ENCODE measurements at regions not wholly inside any gene's neighbourhood (a gene's known extent, or its start where the extent isn't known, plus 50 kb on each side); places are given as distances from the start of the nearest gene placed in this dataset.

DNA sequence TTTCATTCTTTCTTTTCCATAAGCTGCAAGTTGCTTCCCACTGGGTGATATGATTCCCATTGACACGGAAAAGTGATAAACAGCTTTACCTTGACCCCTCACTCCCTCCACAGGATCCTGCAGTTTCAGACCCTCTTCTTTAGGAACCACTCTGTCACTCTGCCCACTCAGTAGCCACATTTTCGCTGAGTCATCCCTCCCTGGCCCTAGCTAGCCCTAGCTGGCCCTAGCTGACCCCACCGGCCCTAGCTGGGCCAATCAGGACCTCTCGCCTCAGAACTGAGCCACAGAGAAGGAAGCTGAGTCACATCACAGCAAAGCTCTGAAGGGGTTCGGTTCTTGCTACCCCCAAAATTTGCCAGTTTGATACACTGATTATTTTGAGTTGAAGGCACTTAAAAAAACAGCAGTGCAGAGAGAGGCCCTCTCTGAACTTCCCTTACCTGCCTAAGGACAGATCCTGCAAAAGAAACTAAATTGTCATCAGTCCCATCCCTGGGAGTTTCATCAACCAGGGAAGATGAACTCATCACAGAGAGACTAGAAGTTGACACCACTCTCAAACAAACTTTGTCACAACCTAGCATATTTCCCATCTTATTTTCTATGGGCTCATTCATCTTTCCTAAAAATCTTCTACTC, 233.5 kb upstream of the PROK2 start:
- Histone ChIP-seq H2AFZ (ENCODE audit: low read length) (no peak overlapping the region), H3K9me3 (ENCODE audit: control insufficient read depth, low read depth, low read length) (peaks cover 13% of the 10 kb centered on the region), H3K27ac (ENCODE audit: insufficient read length, low read depth, low read length) (no peak overlapping the region), H2AK5ac (ENCODE audit: insufficient read length, low read length) (no peak overlapping the region), H3K23ac (ENCODE audit: insufficient read length, low read depth, low read length) (no peak overlapping the region), H3K23me2 (ENCODE audit: insufficient read length, low read depth, low read length, poor library complexity, severe bottlenecking) (no peaks in the 10 kb centered on the region), H3K14ac (ENCODE audit: insufficient read depth, low read length) (no peak overlapping the region), H3K4me1 (ENCODE audit: insufficient read depth, low read length) (no peaks in the 10 kb centered on the region; the same call in 1 of the 2 replicates), H4K8ac (replicated peaks; ENCODE audit: insufficient read length, low read depth, low read length) (no peak overlapping the region), H4K91ac (ENCODE audit: insufficient read length, low read depth, low read length) (no peak overlapping the region), H3K79me2 (ENCODE audit: insufficient read depth, low read length) (no peaks in the 10 kb centered on the region), H2BK12ac (ENCODE audit: insufficient read length, low read depth, low read length) (no peak overlapping the region), H3K4me2 (ENCODE audit: insufficient read depth, insufficient read length, low read length) (no peak overlapping the region), H3K79me1 (ENCODE audit: insufficient read depth, low read depth, low read length, poor library complexity, severe bottlenecking) (no peaks in the 10 kb centered on the region), H3K9ac (ENCODE audit: extremely low read depth, insufficient read length, low read length) (no peak overlapping the region), H4K20me1 (ENCODE audit: control insufficient read depth, insufficient read depth, insufficient read length) (no peaks in the 10 kb centered on the region), H2BK5ac (ENCODE audit: insufficient read length, low read length) (no peak overlapping the region), H3K18ac (ENCODE audit: insufficient read length, low read depth, low read length) (no peak overlapping the region), H2BK120ac (ENCODE audit: low read depth, low read length, poor library complexity, severe bottlenecking) (no peak overlapping the region), H2BK15ac (ENCODE audit: low read depth, low read length) (no peak overlapping the region), H3K27me3 (ENCODE audit: insufficient read depth, low read length) (no peaks in the 10 kb centered on the region), H3K4ac (ENCODE audit: low read depth, low read length) (no peak overlapping the region), H2BK20ac (ENCODE audit: low read depth, low read length, poor library complexity, severe bottlenecking) (no peak overlapping the region), H3T11ph (ENCODE audit: low read length) (no peak overlapping the region), H3K56ac (ENCODE audit: insufficient read length, low read depth, low read length) (no peak overlapping the region), H4K5ac (ENCODE audit: insufficient read length, low read depth, low read length) (no peak overlapping the region)
- Mint-ChIP-seq H3K36me3 (ENCODE audit: insufficient read depth in 1 of 3, low read depth in 3 of 3) (peaks cover 17 to 25% (median 21%) of the 10 kb centered on the region in 3 experiments), H3K27me3 (ENCODE audit: low read depth) (no peaks in the 10 kb centered on the region), H3K4me1 (peaks cover 34 to 37% of the 10 kb centered on the region in 2 experiments), H3K9me3 (peaks cover 18 to 23% of the 10 kb centered on the region in 2 experiments), H3K4me3 (no peak overlapping the region), H3K27ac (peak overlapping the region in 2 of 3 experiments; percentile 25 to 44; a peak in 3 of 7 replicates)
- TF ChIP-seq, protein P1, sequence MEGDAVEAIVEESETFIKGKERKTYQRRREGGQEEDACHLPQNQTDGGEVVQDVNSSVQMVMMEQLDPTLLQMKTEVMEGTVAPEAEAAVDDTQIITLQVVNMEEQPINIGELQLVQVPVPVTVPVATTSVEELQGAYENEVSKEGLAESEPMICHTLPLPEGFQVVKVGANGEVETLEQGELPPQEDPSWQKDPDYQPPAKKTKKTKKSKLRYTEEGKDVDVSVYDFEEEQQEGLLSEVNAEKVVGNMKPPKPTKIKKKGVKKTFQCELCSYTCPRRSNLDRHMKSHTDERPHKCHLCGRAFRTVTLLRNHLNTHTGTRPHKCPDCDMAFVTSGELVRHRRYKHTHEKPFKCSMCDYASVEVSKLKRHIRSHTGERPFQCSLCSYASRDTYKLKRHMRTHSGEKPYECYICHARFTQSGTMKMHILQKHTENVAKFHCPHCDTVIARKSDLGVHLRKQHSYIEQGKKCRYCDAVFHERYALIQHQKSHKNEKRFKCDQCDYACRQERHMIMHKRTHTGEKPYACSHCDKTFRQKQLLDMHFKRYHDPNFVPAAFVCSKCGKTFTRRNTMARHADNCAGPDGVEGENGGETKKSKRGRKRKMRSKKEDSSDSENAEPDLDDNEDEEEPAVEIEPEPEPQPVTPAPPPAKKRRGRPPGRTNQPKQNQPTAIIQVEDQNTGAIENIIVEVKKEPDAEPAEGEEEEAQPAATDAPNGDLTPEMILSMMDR (conservative IDR thresholded peaks at IDR 0.05) = no peak
- WGBS (ENCODE audit: extremely low coverage, insufficient read length, low lambda C conversion rate) = no CpG with 5 or more reads among the region's 5 CpGs
- no peak for DNase-seq

All from H9 (cell line).